ENCODE measurements at regions not wholly inside any gene's neighbourhood (a gene's known extent, or its start where the extent isn't known, plus 50 kb on each side); places are given as distances from the start of the nearest gene placed in this dataset.

- TF ChIP-seq CTCF (IDR thresholded peaks at IDR 0.05; ENCODE audit: unreplicated experiment) = no peak
- H3K27me3 Mint-ChIP-seq (ENCODE audit: unreplicated experiment) = no peaks in the 10 kb centered on the region
- no peak for DNase-seq
- H3K4me3 Mint-ChIP-seq (ENCODE audit: low read depth, unreplicated experiment) = no peak overlapping the region
- H3K36me3 Mint-ChIP-seq (ENCODE audit: insufficient read depth, unreplicated experiment) = no peaks in the 10 kb centered on the region
- CTCF ChIA-PET = no interaction called here
- no peaks in the 10 kb centered on the region for H3K4me1 Mint-ChIP-seq (ENCODE audit: low read depth, unreplicated experiment)
- intact Hi-C loops (cut with micrococcal nuclease; ENCODE audit: unreplicated experiment) = no loop called here
- BruUV-seq (replicated peaks) = no TSS peak
- H3K9me3 Mint-ChIP-seq (ENCODE audit: low read depth, unreplicated experiment) = no peaks in the 10 kb centered on the region
- H3K27ac Mint-ChIP-seq (ENCODE audit: unreplicated experiment) = no peak overlapping the region
Measured at GRCh38 chr15:35885870-35886269, 339.9 kb upstream of the DPH6 start.

- TF ChIP-seq CTCF (IDR thresholded peaks at IDR 0.05; ENCODE audit: unreplicated experiment) = no peak
- CTCF ChIA-PET = no interaction called here
- H3K9me3 Mint-ChIP-seq (ENCODE audit: low read depth, unreplicated experiment) = no peaks in the 10 kb centered on the region
- H3K4me3 Mint-ChIP-seq (ENCODE audit: low read depth, unreplicated experiment) = no peak overlapping the region
- no peaks in the 10 kb centered on the region for H3K4me1 Mint-ChIP-seq (ENCODE audit: low read depth, unreplicated experiment)
- no TSS peak for BruUV-seq (replicated peaks)
- no peak for DNase-seq
- intact Hi-C loops (cut with micrococcal nuclease; ENCODE audit: unreplicated experiment) = no loop called here
- no peaks in the 10 kb centered on the region for H3K27me3 Mint-ChIP-seq (ENCODE audit: unreplicated experiment)
- no peaks in the 10 kb centered on the region for H3K36me3 Mint-ChIP-seq (ENCODE audit: insufficient read depth, unreplicated experiment)
- no peak overlapping the region for H3K27ac Mint-ChIP-seq (ENCODE audit: unreplicated experiment)
Measured at GRCh38 chr15:35886765-35887164, 340.8 kb upstream of the DPH6 start.

- Mint-ChIP-seq H3K9me3 (ENCODE audit: low read depth, unreplicated experiment) (no peaks in the 10 kb centered on the region), H3K36me3 (ENCODE audit: insufficient read depth, unreplicated experiment) (no peaks in the 10 kb centered on the region), H3K4me1 (ENCODE audit: low read depth, unreplicated experiment) (no peaks in the 10 kb centered on the region), H3K27ac (ENCODE audit: unreplicated experiment) (no peak overlapping the region), H3K27me3 (ENCODE audit: unreplicated experiment) (no peaks in the 10 kb centered on the region), H3K4me3 (ENCODE audit: low read depth, unreplicated experiment) (no peak overlapping the region)
- no peak for TF ChIP-seq CTCF (IDR thresholded peaks at IDR 0.05; ENCODE audit: unreplicated experiment)
- BruUV-seq (replicated peaks) = no TSS peak
- no peak for DNase-seq
- CTCF ChIA-PET = interaction anchor here (0.6 kb wide), 1 partner anchor 362 kb away, joined by 4 read pairs; no protein-coding TSS in a partner anchor
- intact Hi-C loops (cut with micrococcal nuclease; ENCODE audit: unreplicated experiment) = no loop called here
Measured at GRCh38 chr15:35888815-35889214, 342.9 kb upstream of the DPH6 start.

- Mint-ChIP-seq H3K27ac (ENCODE audit: unreplicated experiment) (no peak overlapping the region), H3K4me1 (ENCODE audit: low read depth, unreplicated experiment) (no peaks in the 10 kb centered on the region), H3K36me3 (ENCODE audit: insufficient read depth, unreplicated experiment) (no peaks in the 10 kb centered on the region), H3K4me3 (ENCODE audit: low read depth, unreplicated experiment) (no peak overlapping the region), H3K9me3 (ENCODE audit: low read depth, unreplicated experiment) (no peaks in the 10 kb centered on the region), H3K27me3 (ENCODE audit: unreplicated experiment) (no peaks in the 10 kb centered on the region)
- intact Hi-C loops (cut with micrococcal nuclease; ENCODE audit: unreplicated experiment) = no loop called here
- TF ChIP-seq CTCF (IDR thresholded peaks at IDR 0.05; ENCODE audit: unreplicated experiment) = no peak
- DNase-seq = no peak
- CTCF ChIA-PET = no interaction called here
- BruUV-seq (replicated peaks) = no TSS peak
Measured at GRCh38 chr15:35907511-35907910, 361.5 kb upstream of the DPH6 start.

GRCh38 chr15:35909414-35909813 lies 363.4 kb upstream of the DPH6 start:
- Mint-ChIP-seq H3K4me1 (ENCODE audit: low read depth, unreplicated experiment) (no peaks in the 10 kb centered on the region), H3K27me3 (ENCODE audit: unreplicated experiment) (no peaks in the 10 kb centered on the region), H3K9me3 (ENCODE audit: low read depth, unreplicated experiment) (no peaks in the 10 kb centered on the region), H3K4me3 (ENCODE audit: low read depth, unreplicated experiment) (no peak overlapping the region), H3K27ac (ENCODE audit: unreplicated experiment) (no peak overlapping the region), H3K36me3 (ENCODE audit: insufficient read depth, unreplicated experiment) (no peaks in the 10 kb centered on the region)
- CTCF ChIA-PET = no interaction called here
- DNase-seq = no peak
- intact Hi-C loops (cut with micrococcal nuclease; ENCODE audit: unreplicated experiment) = no loop called here
- TF ChIP-seq CTCF (IDR thresholded peaks at IDR 0.05; ENCODE audit: unreplicated experiment) = no peak
- BruUV-seq (replicated peaks) = no TSS peak

Data from Calu3 (cell line).